Psoas muscle (tissue), 7 donors: ENCODE measurements at regions not wholly inside any gene's neighbourhood (a gene's known extent, or its start where the extent isn't known, plus 50 kb on each side); places are given as distances from the start of the nearest gene placed in this dataset.

Source experiments
- ATAC-seq, 4 donors: fragments of 200-7000 bp; cut with Tn5 transposase; one replicate each; pipeline ENCODE4 v1.9.1; 2020; ENCODE audit warnings: moderate library complexity in 3 of 4, mild to moderate bottlenecking in 2 of 4
- DNase-seq, 2 donors: peaks; one replicate each; pipeline ENCODE4 v3.0.0-alpha.2; 2020
- H3K27ac ChIP-seq: fragments of 200-600 bp; one replicate; pipeline ENCODE4 v1.8.0; 2022
- H3K27me3 ChIP-seq, 3 donors: fragments of 200-600 bp in 1 of 3; one replicate each; pipeline versions ENCODE4 v1.6.1 to v1.8.0; 2013 to 2022; ENCODE audit warnings: low read length in 2 of 3, mild to moderate bottlenecking in 2 of 3, moderate library complexity in 1 of 3; ENCODE audit not compliant: insufficient read depth in 3 of 3
- H3K36me3 ChIP-seq, 2 donors: fragments of 200-600 bp in 1 of 2; one replicate each; pipeline versions ENCODE4 v1.6.1 to v1.8.0; 2013 to 2022; ENCODE audit warnings: low read depth in 1 of 2, mild to moderate bottlenecking in 1 of 2, moderate library complexity in 1 of 2; ENCODE audit not compliant: insufficient read depth in 1 of 2
- H3K4me1 ChIP-seq: fragments of 200-600 bp; one replicate; pipeline ENCODE4 v1.8.0; 2022
- H3K4me3 ChIP-seq: fragments of 200-600 bp; one replicate; pipeline ENCODE4 v1.8.0; 2022; ENCODE audit warnings: mild to moderate bottlenecking
- H3K9me3 ChIP-seq: fragments of 200-600 bp; one replicate; pipeline ENCODE4 v1.8.0; 2022
- WGBS, 3 donors: extraction: QIAGEN DNeasy Blood & Tissue Kit; methylation state at CpG; one replicate each; pipeline versions ENCODE4 v1.1.6 to v1.1.7; 2013; 5-methylcytosine and 5-hydroxymethylcytosine counted together
- intact Hi-C, 2 donors: fragments of 100-400 bp; cut with DNase I; formaldehyde crosslinking; loops; one replicate each; pipeline versions ENCODE4 v1.11.0 to v1.14.2; 2022
- TF ChIP-seq, protein P1 (sequence below): fragments of 200-600 bp; IDR thresholded peaks from one replicate; pipeline ENCODE4 v1.8.0; 2022; ENCODE audit warnings: antibody characterized with exemption
- donor health status: healthy with polysubstance abuse.
- donor health status: DM: no; HTN: no; CAD: no; lungs with moderate emphysema.
- donor health status: Bipolar disorder and iron deficiency.
- donor health status: healthy.
- donor health status: DM: yes; HTN: yes; CAD: no.
- donor health status: DM: no; HTN: no; CAD: no.
- donor health status: DM: yes; HTN: yes; CAD: no.

DNA sequence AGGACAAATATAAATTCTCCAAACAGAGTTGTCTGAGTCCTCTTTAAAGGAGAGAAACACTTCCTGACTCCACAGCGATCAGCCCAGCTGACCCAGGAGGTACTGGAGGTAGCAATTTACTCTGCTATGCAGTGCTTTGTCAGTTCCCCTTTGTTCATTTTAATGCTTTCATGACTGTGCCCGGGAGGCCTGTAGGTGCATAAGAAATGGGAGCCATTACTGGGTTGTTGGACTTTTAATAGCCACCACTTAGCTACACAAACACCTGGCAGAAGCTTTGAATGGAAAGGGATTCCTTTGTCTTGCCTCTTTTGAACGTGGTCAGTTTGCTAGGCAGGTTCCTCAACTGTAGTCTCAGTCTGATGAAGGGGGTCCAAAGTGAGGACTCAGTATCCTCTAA, 59.0 kb upstream of the AFF2 start:
- no peaks in the 10 kb centered on the region for H3K9me3 ChIP-seq
- DNase-seq = no peak
- H3K4me1 ChIP-seq = no peaks in the 10 kb centered on the region
- no peak for ATAC-seq
- no peak overlapping the region for H3K27ac ChIP-seq
- H3K4me3 ChIP-seq = no peak overlapping the region
- H3K27me3 ChIP-seq = no peaks in the 10 kb centered on the region
- TF ChIP-seq, protein P1, sequence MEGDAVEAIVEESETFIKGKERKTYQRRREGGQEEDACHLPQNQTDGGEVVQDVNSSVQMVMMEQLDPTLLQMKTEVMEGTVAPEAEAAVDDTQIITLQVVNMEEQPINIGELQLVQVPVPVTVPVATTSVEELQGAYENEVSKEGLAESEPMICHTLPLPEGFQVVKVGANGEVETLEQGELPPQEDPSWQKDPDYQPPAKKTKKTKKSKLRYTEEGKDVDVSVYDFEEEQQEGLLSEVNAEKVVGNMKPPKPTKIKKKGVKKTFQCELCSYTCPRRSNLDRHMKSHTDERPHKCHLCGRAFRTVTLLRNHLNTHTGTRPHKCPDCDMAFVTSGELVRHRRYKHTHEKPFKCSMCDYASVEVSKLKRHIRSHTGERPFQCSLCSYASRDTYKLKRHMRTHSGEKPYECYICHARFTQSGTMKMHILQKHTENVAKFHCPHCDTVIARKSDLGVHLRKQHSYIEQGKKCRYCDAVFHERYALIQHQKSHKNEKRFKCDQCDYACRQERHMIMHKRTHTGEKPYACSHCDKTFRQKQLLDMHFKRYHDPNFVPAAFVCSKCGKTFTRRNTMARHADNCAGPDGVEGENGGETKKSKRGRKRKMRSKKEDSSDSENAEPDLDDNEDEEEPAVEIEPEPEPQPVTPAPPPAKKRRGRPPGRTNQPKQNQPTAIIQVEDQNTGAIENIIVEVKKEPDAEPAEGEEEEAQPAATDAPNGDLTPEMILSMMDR = no peak
- H3K36me3 ChIP-seq = no peaks in the 10 kb centered on the region
- WGBS, 3 donors = 29 to 44% (median 34%) methylated on average over 3 of the region's 3 CpGs
- intact Hi-C loops = no loop called here

DNA sequence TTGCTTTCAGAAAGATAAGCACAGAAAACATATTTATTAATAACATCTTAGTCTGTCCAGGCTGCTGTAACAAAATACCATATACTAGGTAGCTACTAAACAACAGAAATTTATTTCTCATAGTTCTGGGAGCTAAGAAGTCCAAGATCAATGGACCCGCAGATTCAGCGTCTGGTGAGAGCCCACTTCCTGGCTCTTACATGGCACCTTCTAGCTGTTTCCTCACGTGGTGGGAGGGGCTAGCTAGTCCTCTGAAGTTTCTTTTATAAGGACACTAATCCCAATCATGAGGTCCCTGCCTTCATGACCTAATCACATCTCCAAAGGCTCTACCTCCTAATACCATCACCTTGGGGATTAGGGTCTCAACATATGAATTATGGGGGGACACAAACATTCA, 57.2 kb upstream of the AFF2 start:
- no peak for DNase-seq
- Histone ChIP-seq H3K27ac (no peak overlapping the region), H3K36me3 (no peaks in the 10 kb centered on the region), H3K9me3 (no peaks in the 10 kb centered on the region), H3K4me3 (no peak overlapping the region), H3K4me1 (no peaks in the 10 kb centered on the region), H3K27me3 (no peaks in the 10 kb centered on the region)
- intact Hi-C loops = no loop called here
- no peak for ATAC-seq
- 52 to 59% (median 57%) methylated on average over 3 of the region's 3 CpGs for WGBS, 3 donors
- TF ChIP-seq, protein P1 = no peak

DNA sequence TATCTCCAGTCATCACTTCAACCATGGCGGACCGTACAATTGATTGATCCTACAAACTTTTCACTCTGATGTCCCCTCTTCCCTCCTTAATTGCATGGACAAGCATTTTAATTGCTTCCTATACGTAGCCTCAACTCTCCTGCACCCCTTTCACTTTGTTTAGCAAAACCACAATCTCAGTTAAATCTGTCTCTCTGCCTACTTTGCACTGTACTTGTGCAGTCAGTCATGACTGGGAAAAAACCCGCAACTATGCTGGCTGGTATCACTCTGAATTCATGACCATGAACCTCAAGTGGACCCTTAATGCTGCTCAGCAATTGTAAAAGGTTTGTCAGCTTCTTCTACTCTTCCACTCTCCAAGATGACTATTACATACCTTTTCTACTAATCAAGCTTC, 51.7 kb upstream of the AFF2 start:
- no peak overlapping the region for H3K4me3 ChIP-seq
- TF ChIP-seq, protein P1 = no peak
- H3K4me1 ChIP-seq = no peaks in the 10 kb centered on the region
- H3K36me3 ChIP-seq = no peaks in the 10 kb centered on the region
- DNase-seq (no peak), ATAC-seq (no peak)
- intact Hi-C loops = no loop called here
- H3K9me3 ChIP-seq = no peaks in the 10 kb centered on the region
- no peak overlapping the region for H3K27ac ChIP-seq
- WGBS, 3 donors = 84 to 92% (median 90%) methylated on average over 4 of the region's 4 CpGs
- no peaks in the 10 kb centered on the region for H3K27me3 ChIP-seq
